NCI-H446 treated with DMSO at 0.1 percent for 48 hours (cell line): ENCODE measurements at regions not wholly inside any gene's neighbourhood (a gene's known extent, or its start where the extent isn't known, plus 50 kb on each side); places are given as distances from the start of the nearest gene placed in this dataset.

ENCODE experiments used
- DNase-seq: peaks from one replicate; lab custom pipeline; 2025; lab: John Stamatoyannopoulos, UW

DNA sequence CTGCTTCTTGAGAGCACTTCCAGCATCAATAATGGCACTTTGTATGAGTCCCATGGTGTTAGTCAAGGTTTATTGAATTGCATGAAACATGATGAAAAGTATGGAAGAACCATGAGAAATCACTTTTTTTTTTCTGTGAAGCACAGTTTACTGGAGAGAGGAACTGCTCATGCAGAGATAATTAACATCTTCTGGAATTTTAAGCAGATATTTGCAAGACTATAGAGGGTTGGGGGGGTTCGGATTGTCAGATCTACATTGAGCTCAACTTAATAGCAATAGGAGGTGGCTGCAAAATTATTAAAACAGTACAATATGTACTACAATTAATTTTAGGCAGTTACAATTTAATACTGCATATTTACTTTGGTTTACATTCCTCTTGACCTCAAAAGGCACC, 204.4 kb upstream of the CDH10 start:
- DNase-seq = no peak

DNA sequence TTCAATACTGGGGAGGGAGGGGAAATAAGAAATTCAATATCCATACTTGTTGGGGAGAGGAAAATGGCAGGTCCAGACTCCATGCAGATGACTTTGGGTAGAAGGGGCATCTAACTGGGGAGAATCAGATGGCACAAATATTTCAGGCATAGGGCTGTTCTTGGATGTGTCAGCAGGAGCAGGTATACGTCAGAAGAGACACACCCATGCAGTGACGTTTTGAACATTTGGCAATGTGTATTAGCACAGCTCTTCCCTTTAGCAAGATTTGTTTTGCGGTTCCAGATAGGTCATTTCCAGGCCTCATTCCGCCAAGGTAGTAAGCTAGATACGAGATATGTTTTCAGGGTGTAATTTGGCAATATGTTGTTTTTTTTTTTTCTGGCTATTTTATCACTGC, 187.2 kb upstream of the CDH10 start:
- no peak for DNase-seq

DNA sequence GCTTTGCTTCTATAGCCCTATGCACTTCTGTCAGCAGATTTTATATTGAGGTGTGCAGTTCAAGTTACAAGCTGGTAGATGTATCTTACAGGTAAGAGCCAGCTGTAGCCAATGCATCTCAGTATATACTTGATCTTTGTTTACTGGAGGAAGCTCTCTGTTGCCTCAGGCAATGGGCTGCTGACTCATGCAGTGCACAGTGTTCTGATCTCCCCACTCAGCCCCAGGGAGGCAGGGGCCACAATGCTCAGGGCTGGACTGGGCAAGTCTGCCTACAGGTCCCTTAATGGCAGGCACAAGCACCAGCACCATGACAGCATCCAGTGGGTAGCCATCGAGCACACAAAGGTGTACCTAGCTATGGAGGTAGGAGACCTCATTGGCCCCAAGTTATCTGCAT, 178.8 kb upstream of the CDH10 start:
- DNase-seq = no peak

DNA sequence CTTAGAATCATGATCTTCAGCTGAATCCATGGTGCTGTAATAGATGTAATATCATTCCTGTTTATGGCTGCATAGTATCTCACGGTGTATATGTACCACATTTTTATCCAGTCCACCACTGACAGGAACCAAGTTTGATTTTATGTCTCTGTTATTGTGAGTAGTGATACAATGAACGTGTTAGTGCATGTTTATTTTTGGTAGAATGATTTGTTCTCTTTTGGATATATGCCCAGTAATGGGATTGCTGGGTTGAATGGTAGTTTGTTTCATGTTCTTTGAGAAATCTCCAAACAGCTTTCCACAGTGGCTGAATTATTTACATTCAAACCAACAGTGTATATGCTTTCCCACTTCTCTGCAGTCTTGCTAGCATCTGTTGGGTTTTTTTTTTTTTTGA, 175.1 kb upstream of the CDH10 start:
- peak; percentile 51 for DNase-seq

DNA sequence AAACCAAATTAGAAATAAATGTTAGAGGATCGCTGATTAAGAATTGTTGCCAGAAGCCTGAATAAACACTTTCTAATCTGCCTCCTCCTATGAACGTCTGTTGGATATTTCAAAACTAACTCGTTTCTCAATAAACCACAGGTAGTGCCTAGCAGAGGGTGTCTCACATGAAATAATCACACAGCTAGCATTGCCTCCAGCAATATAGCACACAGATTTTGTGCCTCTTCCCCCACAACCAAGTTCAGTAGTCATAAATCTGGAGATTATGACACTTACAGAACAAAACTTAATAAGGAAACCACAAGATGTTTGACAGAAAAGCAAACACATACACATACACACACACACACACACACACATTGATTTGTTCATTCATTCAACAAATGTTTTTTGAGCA, 173.2 kb upstream of the CDH10 start:
- no peak for DNase-seq

DNA sequence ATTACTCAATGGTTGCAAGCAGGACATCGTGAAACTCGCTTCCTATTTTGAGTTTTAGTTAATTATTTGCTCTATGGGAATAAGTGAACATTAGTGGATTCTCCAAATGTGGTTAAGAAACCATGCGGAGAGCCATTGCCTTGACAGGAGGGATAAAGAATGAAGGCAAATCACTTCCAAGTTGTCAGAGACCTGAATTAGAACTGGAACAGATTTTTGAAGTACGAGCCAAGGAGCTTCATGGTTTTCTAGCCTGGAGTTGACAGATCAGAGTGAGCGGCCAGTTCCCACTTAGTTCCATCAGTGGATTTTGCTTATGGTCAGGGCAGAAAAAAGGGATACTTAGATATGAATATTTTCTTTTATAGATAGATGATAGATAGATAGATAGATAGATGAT, 171.4 kb upstream of the CDH10 start:
- DNase-seq = peak; percentile 35

DNA sequence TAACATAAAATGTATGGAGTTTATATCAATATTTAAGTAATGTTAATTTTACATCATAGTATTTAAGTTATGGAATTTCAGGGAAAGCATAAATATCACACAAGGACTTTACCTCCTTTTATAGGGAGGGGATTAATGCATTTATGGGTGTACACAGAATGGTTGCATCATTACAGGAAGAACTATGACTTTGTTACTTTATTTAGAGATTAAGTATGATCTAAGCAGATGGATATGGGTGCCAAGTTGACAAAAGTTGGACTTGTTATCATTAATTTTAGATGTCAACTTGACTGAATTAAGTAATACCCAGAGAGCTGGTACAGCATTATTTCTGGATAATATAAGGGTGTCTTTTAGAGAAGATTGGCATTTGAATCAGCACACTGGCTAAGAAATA, 160.5 kb upstream of the CDH10 start:
- DNase-seq = no peak

DNA sequence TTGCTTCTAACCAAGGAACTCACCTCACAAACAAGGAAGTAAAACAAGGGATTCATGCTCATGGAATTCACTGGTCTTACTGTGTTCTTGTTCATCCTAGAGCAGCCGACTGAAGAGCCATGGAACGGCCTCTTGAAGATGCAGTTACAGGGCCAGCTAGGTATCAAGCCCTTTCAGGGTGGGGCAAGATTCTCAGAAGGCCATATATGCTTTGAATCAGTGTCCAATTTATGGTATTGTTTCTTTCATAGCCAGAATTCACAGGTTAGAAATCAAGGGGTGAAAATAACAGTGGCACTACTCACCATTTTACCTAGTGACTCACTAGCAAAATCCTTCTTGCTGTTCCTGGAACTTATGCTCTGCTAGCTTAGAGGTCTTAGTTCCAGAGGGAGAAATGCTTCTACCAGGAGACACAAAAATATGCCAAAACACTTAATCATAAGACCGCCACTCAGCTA, 159.5 kb upstream of the CDH10 start:
- no peak for DNase-seq

DNA sequence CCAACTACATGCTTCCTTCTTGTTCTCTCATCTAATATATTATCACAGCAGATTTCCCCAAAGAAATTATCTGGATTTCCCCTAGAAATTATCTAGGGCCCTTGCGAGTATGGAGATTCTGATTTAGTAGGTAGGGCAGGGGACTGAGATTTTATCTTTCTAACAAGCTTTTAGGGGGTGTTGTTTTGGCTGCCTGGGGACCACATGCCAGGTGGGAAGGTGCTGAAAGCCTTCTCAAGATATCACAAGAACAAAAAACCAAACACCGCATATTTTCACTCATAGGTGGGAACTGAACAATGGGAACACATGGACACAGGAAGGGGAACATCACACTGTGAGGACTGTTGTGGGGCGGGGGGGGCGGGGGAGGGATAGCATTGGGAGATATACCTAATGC, 146.5 kb upstream of the CDH10 start:
- DNase-seq = no peak

DNA sequence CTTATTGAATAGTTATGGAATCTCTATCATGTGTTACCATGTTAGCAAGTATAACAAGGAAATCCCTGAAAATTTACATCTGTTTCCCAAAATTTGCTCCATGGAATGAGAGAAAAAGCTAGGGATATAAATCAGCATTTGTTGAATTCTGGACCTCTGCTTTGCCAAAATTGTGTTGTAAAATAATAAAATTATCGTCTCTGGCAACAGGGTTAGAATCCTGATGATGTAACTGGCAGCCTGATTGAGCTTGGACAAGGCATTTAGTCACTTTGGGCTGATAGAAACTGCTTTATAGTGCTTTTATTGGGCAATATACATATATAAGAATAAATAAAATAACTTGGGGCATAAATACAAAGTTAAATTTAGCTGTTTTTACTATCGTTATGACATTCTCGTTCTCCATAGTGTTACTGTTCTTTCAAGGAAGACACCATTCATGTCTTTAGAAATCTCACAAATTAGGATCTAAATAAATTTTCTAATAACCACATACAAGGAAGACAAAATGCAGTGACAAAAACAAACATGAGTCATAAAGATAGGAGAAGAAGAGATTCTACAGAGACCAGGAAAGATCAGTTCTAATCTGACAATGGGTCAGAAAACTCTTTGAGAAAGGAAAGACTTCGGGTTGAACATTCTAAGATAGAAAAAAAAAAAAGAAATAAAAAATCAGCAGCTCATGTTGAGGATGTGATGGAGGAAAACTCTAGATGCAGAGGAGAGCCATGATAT, 145.0 kb upstream of the CDH10 start:
- no peak for DNase-seq

DNA sequence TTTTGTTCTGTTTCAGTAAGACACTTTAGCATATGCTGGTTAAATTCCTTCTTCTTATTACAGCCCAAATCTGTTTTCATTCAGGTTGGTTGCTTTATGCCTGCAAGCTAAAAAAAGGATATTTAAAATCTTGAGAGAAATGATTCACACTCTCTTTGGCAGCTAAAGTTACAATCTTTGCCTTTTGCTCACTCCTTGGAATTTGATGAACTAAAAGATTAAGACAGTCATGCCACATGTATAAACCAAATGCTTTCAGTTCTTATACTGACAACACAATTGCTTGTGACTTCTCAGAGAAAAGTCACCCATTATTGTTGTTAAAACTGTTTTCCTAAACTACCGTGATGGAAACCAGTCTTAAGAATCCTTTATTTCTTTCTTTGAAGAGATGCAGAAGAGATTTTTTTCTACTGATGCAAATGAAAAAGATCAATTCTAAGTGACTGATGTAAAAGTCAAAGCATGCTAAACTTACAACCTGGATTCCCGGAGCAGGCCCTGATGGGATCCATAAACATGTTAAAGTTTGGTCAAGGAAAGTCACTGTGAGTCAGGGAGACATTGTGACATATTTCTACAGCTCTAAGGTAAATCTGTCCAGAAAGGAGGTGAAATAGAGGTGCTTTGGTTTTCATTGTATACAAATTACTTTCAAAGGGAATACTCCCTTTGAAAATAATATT, 144.2 kb upstream of the CDH10 start:
- no peak for DNase-seq

DNA sequence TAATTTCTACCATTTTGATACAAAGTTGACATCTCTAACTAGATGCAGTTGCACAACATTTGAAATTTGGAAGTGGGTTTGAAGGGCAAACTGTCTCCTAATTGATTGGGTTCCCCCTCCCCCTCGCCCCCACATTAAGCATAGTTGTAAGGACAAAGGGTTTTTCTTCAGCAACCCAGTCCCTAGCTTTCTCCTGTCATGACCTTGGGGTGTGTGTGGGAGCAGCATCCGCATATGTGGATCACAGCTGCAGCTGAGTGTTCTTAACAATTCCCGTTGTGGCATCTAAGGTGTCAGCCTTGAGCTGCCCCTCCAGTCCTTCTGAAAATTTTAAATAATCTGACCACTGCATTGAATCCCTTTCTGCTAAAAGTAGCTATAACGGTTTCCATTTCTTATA, 141.3 kb upstream of the CDH10 start:
- DNase-seq = no peak

DNA sequence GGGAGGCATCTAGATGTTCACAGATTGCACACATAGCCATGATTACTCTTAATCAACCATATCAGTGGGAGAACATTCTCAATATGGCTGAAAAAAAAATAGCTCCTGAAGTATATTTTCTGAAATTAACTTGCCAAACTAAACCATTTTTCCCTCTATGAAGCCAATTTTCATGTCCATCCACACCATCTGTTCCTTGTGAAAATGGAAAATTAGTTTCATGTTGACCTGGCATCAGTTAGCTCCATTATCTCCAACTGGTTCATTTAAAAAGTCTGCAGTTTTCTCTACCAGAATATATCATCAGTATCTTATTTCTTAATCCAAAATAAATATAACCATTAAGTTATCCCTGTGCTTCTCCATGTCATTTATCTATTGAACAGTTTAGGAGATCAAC, 138.8 kb upstream of the CDH10 start:
- DNase-seq = peak; percentile 72

DNA sequence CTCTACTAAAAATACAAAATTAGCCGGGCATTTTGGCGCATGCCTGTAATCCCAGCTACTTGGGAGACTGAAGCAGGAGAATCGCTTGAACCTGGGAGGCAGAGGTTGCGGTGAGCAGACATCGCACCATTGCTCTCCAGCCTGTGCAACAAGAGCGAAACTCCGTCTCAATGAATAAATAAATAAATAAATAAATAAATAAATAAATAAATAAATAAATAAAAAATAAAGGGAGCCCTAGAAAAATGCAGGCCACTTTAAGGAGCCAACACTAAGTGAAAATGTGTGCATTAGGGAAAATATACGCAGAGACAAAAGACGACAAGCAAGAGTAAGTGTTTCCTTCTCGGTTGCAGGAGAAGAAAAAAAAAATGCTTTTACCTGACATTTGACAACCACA, 132.6 kb upstream of the CDH10 start:
- no peak for DNase-seq

DNA sequence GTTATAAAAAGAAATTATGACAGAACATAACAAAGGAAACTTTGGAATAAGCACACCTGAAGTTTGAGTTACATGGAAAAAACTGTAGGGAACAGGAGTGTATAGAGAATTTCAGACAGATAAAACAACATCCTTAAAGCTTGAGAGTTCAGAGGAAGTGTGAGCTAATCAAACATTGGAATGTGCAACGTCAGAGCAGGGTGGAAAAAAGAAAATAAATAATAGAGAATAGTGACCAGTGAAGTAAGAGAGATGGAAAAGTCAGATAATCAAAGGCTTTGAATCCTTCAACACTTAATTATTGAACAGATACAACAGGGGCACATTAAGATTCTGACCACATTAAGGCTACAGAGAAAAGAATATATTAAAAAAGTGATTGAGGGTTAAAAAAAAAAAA, 128.5 kb upstream of the CDH10 start:
- DNase-seq = no peak

DNA sequence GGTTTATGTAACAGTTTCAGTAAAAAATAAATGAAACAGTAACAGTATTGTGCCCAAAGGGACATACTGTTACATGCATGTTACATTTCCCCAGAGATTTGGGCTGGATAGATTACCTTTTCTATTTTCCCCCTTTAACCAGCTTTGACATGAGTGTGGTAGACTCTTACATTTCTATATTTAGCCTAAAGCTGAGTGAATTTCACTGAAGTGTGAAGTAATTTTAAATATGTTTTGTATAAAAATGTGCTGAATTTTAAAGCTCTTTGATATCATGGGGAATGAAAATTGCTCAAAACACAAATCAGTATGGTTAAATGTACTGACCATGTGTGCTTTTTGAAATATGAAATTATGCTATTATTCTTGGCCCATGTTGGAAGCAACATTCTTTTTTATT, 122.3 kb upstream of the CDH10 start:
- no peak for DNase-seq

DNA sequence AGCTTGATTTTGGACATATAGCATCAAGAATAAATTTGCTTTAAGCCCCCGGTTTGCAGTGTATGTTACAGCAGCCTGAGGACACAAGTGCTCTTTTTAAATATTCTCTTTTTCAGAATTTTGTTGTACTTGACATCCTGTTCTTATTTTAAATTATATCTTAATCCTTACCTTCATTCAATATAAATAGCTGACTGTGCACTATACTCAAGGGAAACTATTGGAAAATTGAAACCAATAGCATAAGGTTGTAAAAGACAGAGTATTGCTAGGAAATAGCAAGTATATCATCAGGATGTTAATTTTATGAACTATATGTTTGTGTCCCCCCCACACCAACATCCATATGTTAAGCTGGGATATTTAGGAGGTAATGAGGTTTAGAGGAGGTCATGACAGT, 120.4 kb upstream of the CDH10 start:
- DNase-seq = no peak

DNA sequence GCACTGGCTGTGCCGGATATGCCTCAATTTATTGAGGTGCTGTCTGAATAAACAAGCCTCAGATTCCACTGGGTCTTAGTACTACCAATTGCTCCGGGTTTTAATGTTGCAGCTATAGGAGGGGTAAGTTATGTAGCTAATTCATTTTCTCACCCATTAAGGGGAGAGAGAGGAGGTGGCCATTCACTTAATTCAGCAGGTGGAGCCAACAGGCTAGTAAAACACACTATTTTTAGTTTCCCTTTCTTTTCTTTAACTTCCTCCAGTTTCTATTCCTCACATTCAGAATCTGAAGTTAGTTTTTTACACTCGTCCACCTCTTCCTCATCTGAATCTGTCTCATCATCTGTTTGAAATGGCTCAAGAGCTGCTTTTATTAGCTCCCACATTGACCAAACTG, 105.6 kb upstream of the CDH10 start:
- no peak for DNase-seq

DNA sequence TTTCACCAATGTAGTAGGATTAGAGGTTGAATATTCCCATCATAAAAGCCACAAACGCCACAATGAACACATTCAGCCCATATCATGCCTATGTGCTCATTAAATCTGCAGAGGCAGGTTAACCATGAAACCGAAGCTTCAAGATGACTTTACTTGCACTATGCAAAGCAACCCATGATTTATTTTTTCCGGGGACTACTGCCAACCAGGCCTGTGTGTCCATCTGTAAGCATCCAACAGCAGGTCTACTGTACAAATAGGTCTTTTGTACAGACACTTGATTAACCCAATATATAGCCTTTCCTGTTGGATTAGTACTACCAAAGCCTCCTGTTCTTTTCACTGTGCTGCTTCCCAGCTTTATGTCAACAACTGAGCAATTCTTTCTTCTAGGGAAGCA, 104.9 kb upstream of the CDH10 start:
- DNase-seq = no peak

DNA sequence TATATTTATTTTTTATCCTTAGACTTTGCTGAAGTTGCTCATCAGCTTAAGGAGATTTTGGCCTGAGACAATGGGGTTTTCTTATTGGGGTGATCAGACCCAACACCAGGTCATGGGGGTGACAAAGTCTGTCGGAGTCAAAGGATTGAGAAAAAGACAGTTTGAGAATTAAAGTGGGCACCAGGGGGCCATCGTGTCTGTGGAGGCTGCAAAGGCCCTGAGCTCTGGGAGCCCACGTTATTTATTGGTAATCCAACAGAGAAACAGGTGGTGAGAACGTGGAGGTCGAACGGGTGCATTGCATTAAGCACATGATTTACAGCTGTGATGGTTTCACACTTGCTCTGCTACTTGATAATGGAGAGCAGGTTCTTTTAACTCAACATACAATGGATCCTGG, 102.5 kb upstream of the CDH10 start:
- no peak for DNase-seq

DNA sequence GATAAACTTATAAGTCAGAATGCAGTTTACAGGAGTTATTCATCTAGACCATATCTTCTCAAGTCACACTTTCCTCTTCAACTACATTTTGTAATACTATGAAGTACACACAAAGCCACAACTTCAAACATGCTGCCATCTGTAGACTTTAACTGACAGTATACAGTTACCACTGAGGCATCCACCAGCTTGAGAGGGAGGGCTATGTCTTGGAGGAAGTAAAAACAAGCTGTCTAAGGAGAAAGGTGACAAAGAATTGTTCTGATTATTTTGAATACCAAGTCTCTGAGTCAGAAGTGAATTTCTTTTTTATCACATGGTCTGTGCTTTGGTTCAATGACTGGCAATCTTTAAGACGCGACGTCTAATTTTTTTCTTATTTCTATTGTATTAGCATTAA, 97.6 kb upstream of the CDH10 start:
- no peak for DNase-seq

DNA sequence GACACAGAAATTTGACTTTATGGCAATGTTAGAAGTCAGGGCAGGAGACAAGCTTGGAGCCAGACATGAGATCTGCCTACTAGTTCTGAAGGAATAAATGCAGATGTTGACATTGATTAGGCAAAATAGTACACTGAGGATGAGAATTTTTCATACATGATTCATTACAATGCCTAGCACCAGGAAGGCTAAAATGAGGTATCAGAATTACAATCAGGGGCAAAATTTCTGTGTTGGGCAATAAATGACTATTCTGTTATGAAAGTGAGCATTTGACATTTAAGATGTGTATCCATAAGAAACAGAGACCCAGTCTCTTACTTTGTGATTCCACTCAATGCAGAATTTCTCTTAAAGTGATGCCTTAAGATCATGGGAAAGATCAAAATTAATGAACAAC, 92.4 kb upstream of the CDH10 start:
- no peak for DNase-seq

DNA sequence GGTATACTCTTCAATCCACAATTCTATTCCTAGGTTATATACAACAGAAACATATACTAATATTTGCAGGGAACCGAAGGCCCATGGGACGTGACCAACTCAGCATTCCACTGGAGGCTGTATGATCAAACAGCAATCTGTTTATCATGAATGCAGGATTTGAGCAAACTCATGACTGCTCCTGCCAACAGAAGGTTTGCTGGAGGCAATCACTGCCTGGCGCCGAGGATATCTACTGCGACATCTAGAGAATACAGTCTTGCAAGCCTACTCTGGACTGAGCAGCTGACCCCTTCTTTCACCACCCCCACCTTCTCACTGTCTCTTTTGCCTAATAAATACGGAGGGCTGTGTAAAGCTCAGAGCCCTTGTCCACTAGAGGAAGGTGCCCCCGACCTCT, 90.5 kb upstream of the CDH10 start:
- no peak for DNase-seq

DNA sequence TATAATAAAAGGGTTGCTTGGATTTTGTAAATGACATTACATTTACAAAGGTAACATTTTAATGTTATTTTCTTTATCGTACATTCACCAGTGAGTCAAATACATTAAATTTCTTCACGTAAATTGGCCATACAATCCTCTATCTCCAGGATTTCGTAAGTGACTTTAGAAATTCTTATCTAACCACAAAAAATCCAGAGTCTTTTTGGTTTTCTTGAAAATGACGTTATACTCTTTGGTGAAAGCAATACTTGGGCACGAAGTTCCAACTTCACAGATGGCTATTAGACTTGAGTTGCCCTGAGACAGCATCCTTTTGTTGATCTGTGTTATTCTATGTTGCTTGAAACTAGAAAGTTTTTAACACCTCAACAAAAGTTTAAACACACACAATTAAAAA, 87.4 kb upstream of the CDH10 start:
- DNase-seq = no peak
